ENCODE measurements at regions not wholly inside any gene's neighbourhood (a gene's known extent, or its start where the extent isn't known, plus 50 kb on each side); places are given as distances from the start of the nearest gene placed in this dataset.

DNA sequence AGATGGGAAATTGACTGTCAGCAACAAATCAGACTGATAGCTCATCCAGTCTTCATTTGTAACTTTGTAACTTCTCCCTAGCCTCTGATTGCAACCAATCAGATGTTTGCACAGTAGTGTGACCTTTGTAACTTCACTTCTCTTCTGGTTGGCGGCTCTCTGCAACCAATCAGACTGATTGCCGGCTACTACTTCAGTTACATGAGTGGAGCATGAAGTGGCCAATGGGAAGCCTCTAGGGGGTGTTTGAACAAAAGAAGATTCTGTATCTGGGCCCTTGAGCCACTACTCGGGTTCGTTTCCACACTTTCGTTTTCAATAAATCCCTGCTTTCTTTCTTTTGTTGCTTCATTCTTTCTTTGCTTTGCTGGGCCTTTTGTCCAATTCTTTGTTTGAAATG lies 1285.8 kb downstream of the TECRL start:
- TF ChIP-seq, protein P1, sequence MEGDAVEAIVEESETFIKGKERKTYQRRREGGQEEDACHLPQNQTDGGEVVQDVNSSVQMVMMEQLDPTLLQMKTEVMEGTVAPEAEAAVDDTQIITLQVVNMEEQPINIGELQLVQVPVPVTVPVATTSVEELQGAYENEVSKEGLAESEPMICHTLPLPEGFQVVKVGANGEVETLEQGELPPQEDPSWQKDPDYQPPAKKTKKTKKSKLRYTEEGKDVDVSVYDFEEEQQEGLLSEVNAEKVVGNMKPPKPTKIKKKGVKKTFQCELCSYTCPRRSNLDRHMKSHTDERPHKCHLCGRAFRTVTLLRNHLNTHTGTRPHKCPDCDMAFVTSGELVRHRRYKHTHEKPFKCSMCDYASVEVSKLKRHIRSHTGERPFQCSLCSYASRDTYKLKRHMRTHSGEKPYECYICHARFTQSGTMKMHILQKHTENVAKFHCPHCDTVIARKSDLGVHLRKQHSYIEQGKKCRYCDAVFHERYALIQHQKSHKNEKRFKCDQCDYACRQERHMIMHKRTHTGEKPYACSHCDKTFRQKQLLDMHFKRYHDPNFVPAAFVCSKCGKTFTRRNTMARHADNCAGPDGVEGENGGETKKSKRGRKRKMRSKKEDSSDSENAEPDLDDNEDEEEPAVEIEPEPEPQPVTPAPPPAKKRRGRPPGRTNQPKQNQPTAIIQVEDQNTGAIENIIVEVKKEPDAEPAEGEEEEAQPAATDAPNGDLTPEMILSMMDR (IDR thresholded peaks at IDR 0.05) = no peak
- no peak for TF ChIP-seq POLR2A (IDR thresholded peaks at IDR 0.05)

All from uterus (tissue), 2 donors.